Activated naive CD4-positive, alpha-beta T cell treated with anti-CD3 and anti-CD28 coated beads, Interleukin-2, amount 50 U/mL, for 72 hours (primary cell): ENCODE measurements at regions not wholly inside any gene's neighbourhood (a gene's known extent, or its start where the extent isn't known, plus 50 kb on each side); places are given as distances from the start of the nearest gene placed in this dataset.
A peak's percentile ranks its signal among the peaks of the same experiment; 100 is the strongest.

Source experiments
- ATAC-seq, 2 donors: fragments of 150-1000 bp; cut with Tn5 transposase; 2 replicates each; pipeline ENCODE4 v1.10.0; 2021; ENCODE audit warnings: mild to moderate bottlenecking in 2 of 2, moderate library complexity in 2 of 2
- DNase-seq, 2 donors: peaks; one replicate each; pipeline ENCODE4 v3.0.0; 2021 to 2022; ENCODE audit warnings: low spot score in 2 of 2
- H3K27ac Mint-ChIP-seq, 2 donors: one replicate each; pipeline ENCODE4 v1.8.0; 2022; ENCODE audit warnings: mild to moderate bottlenecking in 2 of 2, mixed read lengths in 2 of 2
- H3K36me3 Mint-ChIP-seq, 2 donors: one replicate each; pipeline ENCODE4 v1.8.0; 2022; ENCODE audit warnings: mixed read lengths in 2 of 2
- H3K9me3 Mint-ChIP-seq, 2 donors: one replicate each; pipeline ENCODE4 v1.8.0; 2022; ENCODE audit warnings: mixed read lengths in 2 of 2

GRCh38 chr5:54733101-54733500 lies 215.5 kb downstream of the SNX18 start:
- DNase-seq (no peak), ATAC-seq (no peak)
- Mint-ChIP-seq H3K9me3 (peaks cover 0 to 4% of the 10 kb centered on the region in 2 donors), H3K27ac (peak overlapping the region in 1 of 2 donors; percentile 52), H3K36me3 (no peaks in the 10 kb centered on the region)

- Mint-ChIP-seq H3K9me3 (peaks cover 0 to 4% of the 10 kb centered on the region in 2 donors), H3K36me3 (no peaks in the 10 kb centered on the region), H3K27ac (no peak overlapping the region)
- ATAC-seq, result no peak
- DNase-seq, result no peak
Observed at GRCh38 chr5:54732108-54732507, 214.5 kb downstream of the SNX18 start.

DNA sequence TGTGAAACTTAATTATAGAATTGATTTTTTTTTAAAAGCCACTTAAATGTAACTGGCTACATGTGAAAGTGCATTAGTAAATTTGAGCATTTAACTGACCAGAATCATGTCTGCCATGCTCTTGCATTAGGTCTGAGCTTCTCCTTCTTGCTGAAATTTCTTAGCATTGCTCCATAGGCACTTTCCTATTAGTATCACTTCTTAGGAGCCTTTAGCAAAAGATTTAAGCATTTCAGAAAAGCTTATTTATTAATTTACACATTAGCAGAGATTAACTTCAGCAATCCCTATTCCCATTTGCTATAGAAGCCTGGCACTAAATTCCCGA lies 211.0 kb downstream of the SNX18 start:
- H3K36me3 Mint-ChIP-seq, result no peaks in the 10 kb centered on the region
- no peak for ATAC-seq
- H3K9me3 Mint-ChIP-seq, result peaks cover under 1 to 4% of the 10 kb centered on the region in 2 donors
- no peak overlapping the region for H3K27ac Mint-ChIP-seq
- DNase-seq, result no peak

DNA sequence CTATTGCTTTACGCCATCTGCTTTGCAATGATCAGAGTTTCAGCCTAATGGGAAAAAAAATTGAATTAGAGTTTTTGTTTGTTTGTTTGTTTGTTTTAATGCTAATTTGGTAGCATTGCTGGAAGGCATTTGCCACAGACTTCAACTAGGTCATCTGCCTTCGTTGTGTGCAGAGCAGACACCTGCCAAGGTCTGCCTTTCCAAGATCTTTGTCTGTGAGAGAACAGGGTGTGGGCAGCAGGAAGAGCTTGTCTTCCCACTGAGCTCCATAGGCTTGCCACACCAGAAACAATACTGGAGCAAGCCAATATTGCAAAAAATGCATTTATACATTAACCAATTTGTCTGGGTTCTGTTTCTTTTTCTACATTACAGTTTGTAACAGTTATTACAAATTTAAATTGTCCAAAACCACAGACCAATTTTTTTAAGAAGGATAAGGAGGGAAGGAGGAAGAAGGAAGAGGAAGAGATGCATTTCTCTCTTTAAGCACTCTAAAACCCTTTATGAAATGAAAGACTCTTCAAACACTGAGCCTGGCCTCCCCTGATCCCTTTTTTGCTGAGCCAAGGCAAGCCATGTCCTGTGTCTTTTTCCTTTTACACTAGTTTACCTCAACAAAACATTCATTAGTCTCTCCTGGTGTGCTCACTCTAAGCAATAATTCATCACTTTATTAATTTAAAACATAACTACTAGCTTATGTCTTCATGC lies 210.5 kb downstream of the SNX18 start:
- ATAC-seq (no peak), DNase-seq (no peak)
- no peak overlapping the region for H3K27ac Mint-ChIP-seq
- H3K9me3 Mint-ChIP-seq, result peaks cover under 1 to 4% of the 10 kb centered on the region in 2 donors
- H3K36me3 Mint-ChIP-seq, result no peaks in the 10 kb centered on the region

GRCh38 chr5:54725391-54726280 lies 208.1 kb downstream of the SNX18 start:
- Mint-ChIP-seq H3K27ac (peak overlapping the region in 1 of 2 donors; percentile 48), H3K36me3 (no peaks in the 10 kb centered on the region), H3K9me3 (peaks cover 4% of the 10 kb centered on the region in 2 donors)
- no peak for ATAC-seq
- DNase-seq, result no peak

DNA sequence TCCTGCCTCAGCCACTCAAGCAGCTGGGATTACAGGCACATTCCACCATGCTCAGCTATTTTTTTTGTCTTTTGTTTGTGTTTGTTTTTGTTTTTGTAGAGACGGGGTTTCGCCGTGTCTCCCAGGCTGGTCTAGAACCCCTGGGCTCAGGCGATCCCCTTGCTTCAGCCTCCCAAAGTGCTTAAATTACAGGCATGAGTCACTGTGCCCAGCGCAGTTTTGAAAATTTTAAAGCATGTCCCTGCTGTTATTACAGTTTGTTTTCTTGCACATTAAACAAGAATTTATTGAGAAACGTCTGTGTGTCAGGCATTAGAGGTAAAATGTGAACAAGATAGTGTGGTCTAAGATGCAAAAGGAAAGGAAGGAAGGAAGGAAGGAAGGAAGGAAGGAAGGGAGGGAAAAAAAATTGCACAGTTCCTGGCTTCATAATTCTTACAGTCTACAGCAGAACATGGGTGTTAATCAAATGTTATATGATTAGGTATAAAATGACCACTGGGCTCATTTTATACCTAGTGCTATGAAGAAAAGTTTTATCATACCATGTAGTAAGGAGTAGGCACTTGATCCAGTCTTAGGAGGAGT lies 205.4 kb downstream of the SNX18 start:
- no peak for DNase-seq
- H3K36me3 Mint-ChIP-seq, result no peaks in the 10 kb centered on the region
- H3K9me3 Mint-ChIP-seq, result peaks cover 4% of the 10 kb centered on the region in 2 donors
- no peak for ATAC-seq
- no peak overlapping the region for H3K27ac Mint-ChIP-seq

GRCh38 chr5:54721951-54722654 lies 204.5 kb downstream of the SNX18 start:
- no peaks in the 10 kb centered on the region for H3K36me3 Mint-ChIP-seq
- H3K27ac Mint-ChIP-seq, result no peak overlapping the region
- ATAC-seq (no peak), DNase-seq (no peak)
- H3K9me3 Mint-ChIP-seq, result peaks cover 4% of the 10 kb centered on the region in 2 donors

DNA sequence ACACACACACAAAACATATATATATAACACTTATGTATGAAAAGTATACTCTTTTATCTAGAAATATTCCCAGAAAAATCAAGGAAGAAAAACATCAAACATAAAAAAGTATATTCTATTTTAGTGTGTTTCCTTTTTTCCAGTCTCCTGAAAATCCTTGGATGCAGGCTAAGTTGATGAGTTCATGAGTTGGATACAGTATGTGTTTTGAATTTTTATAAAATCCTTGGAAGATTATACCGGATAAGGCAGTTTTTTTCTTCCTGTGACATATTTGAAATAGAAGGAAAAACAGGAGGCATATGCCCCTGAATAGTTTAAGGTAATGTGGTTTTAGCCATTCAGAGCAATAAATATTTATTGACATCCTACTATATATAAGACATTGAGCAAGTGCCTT lies 203.6 kb downstream of the SNX18 start:
- Mint-ChIP-seq H3K36me3 (no peaks in the 10 kb centered on the region), H3K27ac (no peak overlapping the region), H3K9me3 (peaks cover 4% of the 10 kb centered on the region in 2 donors)
- no peak for DNase-seq
- no peak for ATAC-seq

DNA sequence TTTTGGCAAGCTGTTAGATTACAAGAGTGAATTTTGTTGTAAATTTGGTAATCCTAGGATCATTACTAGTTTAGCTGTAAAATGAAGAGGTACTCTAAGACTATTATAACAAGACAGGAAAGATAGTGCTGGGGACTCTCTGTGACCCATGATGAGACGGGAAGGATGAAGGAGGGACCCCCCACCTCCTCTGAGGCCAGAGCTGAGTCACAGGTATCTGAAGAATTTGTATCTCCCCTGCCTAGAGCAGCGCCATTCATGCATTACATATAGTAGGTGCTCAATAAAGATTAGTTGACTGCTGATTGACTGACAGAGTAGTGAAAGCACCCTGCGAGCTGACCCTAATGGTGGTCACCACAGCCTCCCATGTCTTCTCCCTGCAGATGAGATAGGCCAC lies 202.8 kb downstream of the SNX18 start:
- Mint-ChIP-seq H3K9me3 (peaks cover 4% of the 10 kb centered on the region in 2 donors), H3K36me3 (no peaks in the 10 kb centered on the region), H3K27ac (no peak overlapping the region)
- ATAC-seq, result no peak
- no peak for DNase-seq

DNA sequence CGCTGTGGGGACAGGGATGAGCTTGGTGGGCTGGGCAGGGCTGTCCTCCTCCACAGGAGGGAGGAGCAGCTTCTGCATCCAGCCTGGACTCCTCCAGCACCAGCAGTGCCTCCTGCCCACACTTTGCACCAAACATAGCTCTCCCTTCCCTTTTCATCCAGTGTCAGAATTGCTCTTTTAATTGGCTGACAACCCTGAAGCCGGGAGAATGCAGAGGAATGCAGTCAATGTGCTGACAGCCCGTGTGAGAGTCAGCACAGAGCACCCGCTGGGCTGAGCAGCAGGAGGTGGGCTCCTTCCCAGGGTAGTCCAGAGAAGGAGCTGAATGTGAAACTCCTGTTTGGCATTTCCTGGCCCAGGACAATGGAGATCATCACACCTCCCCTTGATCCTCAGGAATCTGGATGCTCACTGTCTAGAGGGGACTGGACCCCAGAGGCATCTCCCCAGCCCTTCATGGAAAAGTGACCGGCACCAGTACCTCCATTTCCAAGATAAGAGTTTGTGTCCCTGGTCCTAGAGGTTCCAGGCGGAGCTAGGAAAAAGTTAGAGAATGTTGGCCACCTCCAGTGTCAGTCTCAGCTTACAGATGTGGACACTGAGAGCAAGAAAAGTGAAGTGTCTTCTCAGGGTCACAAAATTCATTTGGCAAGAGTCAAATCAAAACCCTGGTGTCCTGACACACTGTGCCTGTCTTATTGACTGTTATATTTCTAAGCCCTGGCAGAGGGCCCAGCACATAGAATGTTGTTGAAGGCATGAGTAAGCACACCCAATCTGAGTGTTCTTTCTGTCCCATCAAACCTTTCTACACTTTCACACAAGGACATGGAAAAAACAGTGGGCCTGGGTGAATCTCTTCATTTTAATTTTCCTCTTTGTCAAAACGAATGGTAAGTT lies 202.1 kb downstream of the SNX18 start:
- Mint-ChIP-seq H3K36me3 (no peaks in the 10 kb centered on the region), H3K27ac (no peak overlapping the region), H3K9me3 (peaks cover 4 to 6% of the 10 kb centered on the region in 2 donors)
- DNase-seq (peak in 1 of 2 donors; percentile 8), ATAC-seq (peak; percentile 65 to 76)

DNA sequence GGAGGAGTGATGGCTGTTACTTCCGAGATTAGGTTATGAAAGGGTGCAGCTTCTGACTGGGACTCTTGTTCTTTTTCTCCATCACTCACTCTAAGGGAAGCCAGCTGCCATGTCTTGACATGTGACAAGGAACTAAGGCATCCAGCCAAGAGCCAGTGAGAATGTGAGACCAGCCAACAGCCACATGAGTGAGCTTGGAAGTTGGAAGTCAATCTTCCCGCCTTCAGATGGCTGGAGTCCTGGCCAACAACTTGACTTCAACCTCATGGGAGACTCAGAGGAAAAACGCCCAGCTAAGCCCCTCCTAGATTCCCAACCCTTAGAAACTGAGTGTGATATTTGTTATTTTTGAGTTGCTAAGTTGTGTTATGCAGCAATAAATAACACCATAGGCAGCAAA lies 201.1 kb downstream of the SNX18 start:
- peaks cover 0 to 3% of the 10 kb centered on the region in 2 donors for H3K36me3 Mint-ChIP-seq
- H3K9me3 Mint-ChIP-seq, result peaks cover 4 to 12% of the 10 kb centered on the region in 2 donors
- ATAC-seq, result no peak
- no peak for DNase-seq
- H3K27ac Mint-ChIP-seq, result peak overlapping the region in 1 of 2 donors; percentile 75

DNA sequence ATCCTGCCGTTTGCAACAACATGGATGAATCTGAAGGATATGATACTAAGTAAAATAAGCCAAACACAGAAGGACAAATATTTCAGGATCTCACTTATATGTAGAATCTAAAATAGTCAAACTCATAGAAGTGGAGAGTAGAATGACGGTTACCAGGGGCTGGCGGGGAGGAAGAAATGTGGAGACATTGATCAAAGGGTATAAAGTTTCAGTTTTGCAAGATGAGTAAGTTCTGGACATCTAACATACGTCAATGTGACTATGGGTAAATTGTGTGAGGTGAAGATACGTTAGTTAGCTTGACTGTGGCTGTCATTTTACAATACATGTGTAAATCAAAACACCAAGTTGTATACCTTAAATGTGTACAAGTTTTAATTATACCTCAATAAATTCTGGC lies 200.3 kb downstream of the SNX18 start:
- Mint-ChIP-seq H3K9me3 (peaks cover 0 to 16% of the 10 kb centered on the region in 2 donors), H3K36me3 (peaks cover 0 to 4% of the 10 kb centered on the region in 2 donors), H3K27ac (peak overlapping the region in 1 of 2 donors; percentile 24)
- ATAC-seq (peak; percentile 85 to 87), DNase-seq (no peak)

DNA sequence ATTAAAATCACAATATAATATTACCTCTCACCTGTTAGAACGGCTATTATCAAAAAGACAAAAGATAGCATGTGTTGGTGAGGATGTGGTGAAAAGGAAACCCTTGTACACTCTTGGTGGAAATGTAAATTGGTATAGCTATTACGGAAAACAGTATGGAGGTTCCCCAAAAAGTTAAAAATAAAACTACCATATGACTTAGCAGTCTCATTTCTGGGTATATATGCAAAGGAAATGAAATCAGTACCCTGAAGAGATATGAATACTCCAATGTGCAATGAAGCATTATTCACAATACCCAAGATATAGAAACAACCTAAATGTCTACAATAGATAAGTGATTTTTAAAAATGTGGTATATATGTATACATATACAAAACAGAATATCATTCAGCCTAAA lies 199.9 kb downstream of the SNX18 start:
- Mint-ChIP-seq H3K9me3 (peaks cover 0 to 14% of the 10 kb centered on the region in 2 donors), H3K27ac (peak overlapping the region in 1 of 2 donors; percentile 24), H3K36me3 (peaks cover 0 to 4% of the 10 kb centered on the region in 2 donors)
- ATAC-seq (peak; percentile 56 to 70), DNase-seq (no peak)

GRCh38 chr5:54713923-54714581 lies 196.5 kb downstream of the SNX18 start:
- no peak for DNase-seq
- Mint-ChIP-seq H3K27ac (no peak overlapping the region), H3K9me3 (peaks cover 0 to 22% of the 10 kb centered on the region in 2 donors), H3K36me3 (peaks cover 4 to 6% of the 10 kb centered on the region in 2 donors)
- ATAC-seq, result no peak

DNA sequence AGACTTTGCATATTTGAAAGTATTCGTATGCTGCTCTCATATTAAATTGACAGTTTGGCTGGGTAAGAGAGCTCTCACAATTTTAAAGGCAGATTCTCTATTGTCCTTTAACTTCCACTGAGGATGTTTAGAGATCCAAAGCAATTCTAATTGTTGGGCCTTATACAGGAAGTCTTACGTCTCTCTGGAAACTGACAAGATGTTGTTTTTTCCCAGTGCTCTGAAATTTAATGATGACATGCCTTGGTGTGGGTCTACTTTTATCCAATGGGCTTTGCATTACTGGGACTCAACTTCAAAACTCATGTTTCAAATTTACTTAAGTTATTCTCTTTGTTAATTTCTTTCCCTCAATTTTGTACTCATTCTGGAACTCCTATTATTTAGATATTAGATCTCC lies 191.5 kb downstream of the SNX18 start:
- Mint-ChIP-seq H3K27ac (no peak overlapping the region), H3K9me3 (peaks cover 0 to 16% of the 10 kb centered on the region in 2 donors), H3K36me3 (peaks cover 4 to 6% of the 10 kb centered on the region in 2 donors)
- ATAC-seq (no peak), DNase-seq (no peak)
